SK-N-SH treated with all-trans-retinoic acid at 6 μM for 48 hours (cell line): ENCODE measurements at regions not wholly inside any gene's neighbourhood (a gene's known extent, or its start where the extent isn't known, plus 50 kb on each side); places are given as distances from the start of the nearest gene placed in this dataset.

Experiments used
- ATAC-seq: fragments of 200-7000 bp; cut with Tn5 transposase; 3 replicates; pipeline ENCODE4 v1.9.1; 2020; ENCODE audit warnings: mild to moderate bottlenecking, moderate library complexity
- ARNTL ChIP-seq: fragments of 450-650 bp; formaldehyde crosslinking; IDR thresholded peaks from 2 replicates; pipeline ENCODE4 v1.5.0; 2020; ENCODE audit warnings: low read depth, mild to moderate bottlenecking, moderate library complexity, borderline replicate concordance
- BACH2 ChIP-seq: fragments of 250-450 bp; sonication (Bioruptor Pico); IDR thresholded peaks from 2 replicates; pipeline ENCODE4 v1.9.0; 2021; ENCODE audit warnings: mild to moderate bottlenecking, borderline replicate concordance
- CSDC2 ChIP-seq: fragments of 250-450 bp; sonication (Bioruptor Pico); IDR thresholded peaks from 2 replicates; pipeline ENCODE4 v1.5.0; 2020; ENCODE audit warnings: mild to moderate bottlenecking, moderate library complexity
- CSRNP3 ChIP-seq: fragments of 250-450 bp; sonication (Bioruptor Pico); IDR thresholded peaks from 2 replicates; pipeline ENCODE4 v1.5.1; 2021; ENCODE audit warnings: mild to moderate bottlenecking, moderate library complexity
- ESRRG ChIP-seq: fragments of 250-450 bp; sonication (Bioruptor Pico); IDR thresholded peaks from 2 replicates; pipeline ENCODE4 v1.6.1; 2021; ENCODE audit warnings: mild to moderate bottlenecking
- GLIS3 ChIP-seq: fragments of 250-450 bp; sonication (Bioruptor Pico); IDR thresholded peaks from 2 replicates; pipeline ENCODE4 v1.5.0; 2020; ENCODE audit warnings: mild to moderate bottlenecking, moderate library complexity
- ISL1 ChIP-seq: fragments of 250-450 bp; sonication (Bioruptor Pico); IDR thresholded peaks from 2 replicates; pipeline ENCODE4 v2.1.2; 2022; ENCODE audit warnings: mild to moderate bottlenecking, moderate library complexity
- OSR1 ChIP-seq: fragments of 250-450 bp; sonication (Bioruptor Pico); IDR thresholded peaks from 2 replicates; pipeline ENCODE4 v1.8.0; 2022; ENCODE audit warnings: moderate library complexity, mild to moderate bottlenecking, inconsistent platforms
- POU6F1 ChIP-seq: fragments of 250-450 bp; sonication (Bioruptor Pico); IDR thresholded peaks from 2 replicates; pipeline ENCODE4 v1.8.0; 2021; ENCODE audit warnings: low read depth, mild to moderate bottlenecking, moderate library complexity, borderline replicate concordance
- PPARA ChIP-seq: fragments of 250-450 bp; sonication (Bioruptor Pico); IDR thresholded peaks from 2 replicates; pipeline ENCODE4 v1.5.0; 2020; ENCODE audit warnings: mild to moderate bottlenecking, borderline replicate concordance
- RARB ChIP-seq: fragments of 250-450 bp; sonication (Bioruptor Pico); IDR thresholded peaks from 2 replicates; pipeline ENCODE4 v1.8.0; 2021; ENCODE audit warnings: mild to moderate bottlenecking, moderate library complexity
- SNAI2 ChIP-seq: fragments of 250-450 bp; sonication (Bioruptor Pico); IDR thresholded peaks from 2 replicates; pipeline ENCODE4 v1.5.0; 2020; ENCODE audit warnings: mild to moderate bottlenecking, moderate library complexity
- TCF4 ChIP-seq: fragments of 250-450 bp; sonication (Bioruptor Pico); IDR thresholded peaks from 2 replicates; pipeline ENCODE4 v1.8.0; 2021; ENCODE audit warnings: mild to moderate bottlenecking, moderate library complexity, borderline replicate concordance
- TOX ChIP-seq: fragments of 250-450 bp; sonication (Bioruptor Pico); IDR thresholded peaks from 2 replicates; pipeline ENCODE4 v1.8.0; 2021; ENCODE audit warnings: mild to moderate bottlenecking, moderate library complexity, borderline replicate concordance
- TSHZ2 ChIP-seq: fragments of 250-450 bp; sonication (Bioruptor Pico); IDR thresholded peaks from 2 replicates; pipeline ENCODE4 v1.5.0; 2020; ENCODE audit warnings: mild to moderate bottlenecking, moderate library complexity
- ZC3H10 ChIP-seq: fragments of 250-450 bp; sonication (Bioruptor Pico); IDR thresholded peaks from 2 replicates; pipeline ENCODE4 v1.5.1; 2021; ENCODE audit warnings: mild to moderate bottlenecking, moderate library complexity
- ZFP3 ChIP-seq: fragments of 250-450 bp; sonication (Bioruptor Pico); IDR thresholded peaks from 2 replicates; pipeline ENCODE4 v1.5.0; 2020; ENCODE audit warnings: mild to moderate bottlenecking, moderate library complexity
- ZFP30 ChIP-seq: fragments of 450-650 bp; formaldehyde crosslinking; IDR thresholded peaks from 2 replicates; pipeline ENCODE4 v1.5.0; 2022; ENCODE audit warnings: mild to moderate bottlenecking, moderate library complexity
- ZNF565 ChIP-seq: fragments of 450-650 bp; formaldehyde crosslinking; conservative IDR thresholded peaks from 2 replicates; pipeline ENCODE4 v1.5.0; 2020; ENCODE audit warnings: low read depth, mild to moderate bottlenecking, moderate library complexity
- ZNF70 ChIP-seq: fragments of 450-650 bp; formaldehyde crosslinking; IDR thresholded peaks from 2 replicates; pipeline ENCODE4 v1.5.0; 2020; ENCODE audit warnings: mild to moderate bottlenecking, moderate library complexity
- ZNF8 ChIP-seq: fragments of 450-650 bp; formaldehyde crosslinking; IDR thresholded peaks from 2 replicates; pipeline ENCODE4 v1.5.0; 2020; ENCODE audit warnings: mild to moderate bottlenecking, moderate library complexity
- TF ChIP-seq, protein P1 (sequence below): fragments of 250-450 bp; sonication (Bioruptor Pico); IDR thresholded peaks from 2 replicates; pipeline ENCODE4 v1.5.1; 2020; ENCODE audit warnings: low read depth, mild to moderate bottlenecking, moderate library complexity
- TF ChIP-seq, protein P2 (sequence below): fragments of 250-450 bp; sonication (Bioruptor Pico); IDR thresholded peaks from 2 replicates; pipeline ENCODE4 v1.8.0; 2020; ENCODE audit warnings: mild to moderate bottlenecking, moderate library complexity, borderline replicate concordance

GRCh38 chr3:134302674-134303073 is 52.0 kb upstream of the RYK start:
- no peak for ATAC-seq
- TF ChIP-seq ZNF70 (CRISPR knock-in tag) (no peak), POU6F1 (CRISPR knock-in tag) (no peak), ZNF565 (no peak), OSR1 (no peak), TOX (no peak), BACH2 (CRISPR knock-in tag) (no peak), ISL1 (CRISPR knock-in tag) (no peak), ARNTL (no peak), RARB (no peak), ZNF8 (CRISPR knock-in tag) (no peak), GLIS3 (no peak), TSHZ2 (CRISPR knock-in tag) (no peak), ZFP3 (no peak), ZC3H10 (no peak), ZFP30 (CRISPR knock-in tag) (no peak), SNAI2 (CRISPR knock-in tag) (no peak)
- TF ChIP-seq, protein P1, sequence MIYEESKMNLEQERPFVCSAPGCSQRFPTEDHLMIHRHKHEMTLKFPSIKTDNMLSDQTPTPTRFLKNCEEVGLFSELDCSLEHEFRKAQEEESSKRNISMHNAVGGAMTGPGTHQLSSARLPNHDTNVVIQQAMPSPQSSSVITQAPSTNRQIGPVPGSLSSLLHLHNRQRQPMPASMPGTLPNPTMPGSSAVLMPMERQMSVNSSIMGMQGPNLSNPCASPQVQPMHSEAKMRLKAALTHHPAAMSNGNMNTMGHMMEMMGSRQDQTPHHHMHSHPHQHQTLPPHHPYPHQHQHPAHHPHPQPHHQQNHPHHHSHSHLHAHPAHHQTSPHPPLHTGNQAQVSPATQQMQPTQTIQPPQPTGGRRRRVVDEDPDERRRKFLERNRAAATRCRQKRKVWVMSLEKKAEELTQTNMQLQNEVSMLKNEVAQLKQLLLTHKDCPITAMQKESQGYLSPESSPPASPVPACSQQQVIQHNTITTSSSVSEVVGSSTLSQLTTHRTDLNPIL (CRISPR knock-in tag): no peak

DNA sequence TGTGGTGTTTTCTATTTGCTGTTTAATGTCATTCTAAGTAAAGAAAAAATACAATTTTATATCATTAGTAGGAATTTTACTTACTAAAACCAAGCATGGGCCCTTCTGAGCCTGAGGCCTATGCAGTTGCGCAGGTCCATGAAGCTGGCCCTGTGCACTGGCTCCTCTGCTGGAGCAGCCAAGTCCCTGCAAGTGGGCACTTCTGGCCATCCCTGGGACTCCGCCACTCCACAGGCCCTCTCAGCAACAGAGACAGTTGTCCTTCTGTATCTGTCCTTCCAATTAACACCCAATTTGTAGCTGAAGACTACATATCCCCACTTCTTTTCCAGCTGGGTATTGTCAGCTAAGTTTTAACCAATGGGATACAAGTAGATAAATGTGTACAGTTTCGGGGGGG is 49.9 kb upstream of the RYK start:
- peak; percentile 80 for ATAC-seq
- no peak for TF ChIP-seq BACH2 (CRISPR knock-in tag)
- no peak for TF ChIP-seq ISL1 (CRISPR knock-in tag)
- TF ChIP-seq CSRNP3 (CRISPR knock-in tag): no peak
- no peak for TF ChIP-seq ESRRG
- TF ChIP-seq, protein P2, sequence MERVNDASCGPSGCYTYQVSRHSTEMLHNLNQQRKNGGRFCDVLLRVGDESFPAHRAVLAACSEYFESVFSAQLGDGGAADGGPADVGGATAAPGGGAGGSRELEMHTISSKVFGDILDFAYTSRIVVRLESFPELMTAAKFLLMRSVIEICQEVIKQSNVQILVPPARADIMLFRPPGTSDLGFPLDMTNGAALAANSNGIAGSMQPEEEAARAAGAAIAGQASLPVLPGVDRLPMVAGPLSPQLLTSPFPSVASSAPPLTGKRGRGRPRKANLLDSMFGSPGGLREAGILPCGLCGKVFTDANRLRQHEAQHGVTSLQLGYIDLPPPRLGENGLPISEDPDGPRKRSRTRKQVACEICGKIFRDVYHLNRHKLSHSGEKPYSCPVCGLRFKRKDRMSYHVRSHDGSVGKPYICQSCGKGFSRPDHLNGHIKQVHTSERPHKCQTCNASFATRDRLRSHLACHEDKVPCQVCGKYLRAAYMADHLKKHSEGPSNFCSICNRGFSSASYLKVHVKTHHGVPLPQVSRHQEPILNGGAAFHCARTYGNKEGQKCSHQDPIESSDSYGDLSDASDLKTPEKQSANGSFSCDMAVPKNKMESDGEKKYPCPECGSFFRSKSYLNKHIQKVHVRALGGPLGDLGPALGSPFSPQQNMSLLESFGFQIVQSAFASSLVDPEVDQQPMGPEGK (CRISPR knock-in tag): no peak
- TF ChIP-seq ZNF70 (CRISPR knock-in tag): no peak
- TF ChIP-seq TCF4 (CRISPR knock-in tag): no peak
- TF ChIP-seq GLIS3: no peak
- TF ChIP-seq CSDC2 (CRISPR knock-in tag): no peak
- no peak for TF ChIP-seq TOX
- no peak for TF ChIP-seq ARNTL
- TF ChIP-seq RARB: no peak
- TF ChIP-seq PPARA: no peak
- no peak for TF ChIP-seq ZC3H10
- TF ChIP-seq ZFP3: no peak
- TF ChIP-seq, protein P1 (CRISPR knock-in tag): no peak
- no peak for TF ChIP-seq ZNF565
